ENCODE measurements at regions not wholly inside any gene's neighbourhood (a gene's known extent, or its start where the extent isn't known, plus 50 kb on each side); places are given as distances from the start of the nearest gene placed in this dataset.

GRCh38 chr4:129213692-129214091, 117.7 kb downstream of the C4orf33 start:
- Histone ChIP-seq H3K27ac (ENCODE audit: extremely low read depth, low read depth, low read length) (no peak overlapping the region), H3K9me3 (ENCODE audit: control insufficient read depth, insufficient read depth, low read depth, low read length) (no peaks in the 10 kb centered on the region), H3K4me3 (ENCODE audit: low read depth, low read length) (no peak overlapping the region), H3K36me3 (ENCODE audit: control insufficient read depth in 2 of 2, insufficient read depth in 1 of 2, low read length in 2 of 2) (no peaks in the 10 kb centered on the region), H3K4me1 (ENCODE audit: control insufficient read depth, insufficient read depth, low read length) (no peaks in the 10 kb centered on the region)
- POLR2A ChIA-PET, result no interaction called here
- CTCF ChIA-PET, result no interaction called here
- TF ChIP-seq ZNF488 (tag by site-specific recombination; IDR thresholded peaks at IDR 0.05) (no peak), ZNF549 (tag by site-specific recombination; IDR thresholded peaks at IDR 0.05) (no peak), ZNF621 (tag by site-specific recombination; IDR thresholded peaks at IDR 0.05) (no peak), ZNF239 (tag by site-specific recombination; IDR thresholded peaks at IDR 0.05) (no peak)

GRCh38 chr4:129218360-129218759, 122.4 kb downstream of the C4orf33 start:
- H3K27ac ChIP-seq (ENCODE audit: extremely low read depth, low read depth, low read length), result no peak overlapping the region
- ChIA-PET CTCF (no interaction called here), POLR2A (no interaction called here)
- no peaks in the 10 kb centered on the region for H3K4me1 ChIP-seq (ENCODE audit: control insufficient read depth, insufficient read depth, low read length)
- H3K36me3 ChIP-seq (ENCODE audit: control insufficient read depth in 2 of 2, insufficient read depth in 1 of 2, low read length in 2 of 2), result no peaks in the 10 kb centered on the region
- H3K9me3 ChIP-seq (ENCODE audit: control insufficient read depth, insufficient read depth, low read depth, low read length), result no peaks in the 10 kb centered on the region
- H3K4me3 ChIP-seq (ENCODE audit: low read depth, low read length), result no peak overlapping the region
- TF ChIP-seq ZNF600 (tag by site-specific recombination; IDR thresholded peaks at IDR 0.05) (no peak), ZNF654 (tag by site-specific recombination; IDR thresholded peaks at IDR 0.05; ENCODE audit: low read depth) (peak; percentile 59), CTCF (tag by site-specific recombination; IDR thresholded peaks at IDR 0.05) (0 out of 2 replicates have a peak, but pooled peaks have one; percentile 36), ZNF311 (tag by site-specific recombination; IDR thresholded peaks at IDR 0.05; ENCODE audit: borderline replicate concordance) (no peak), ZNF785 (tag by site-specific recombination; IDR thresholded peaks at IDR 0.05) (no peak), ZNF518A (tag by site-specific recombination; conservative IDR thresholded peaks at IDR 0.05; ENCODE audit: low read depth) (no peak), ZNF138 (tag by site-specific recombination; IDR thresholded peaks at IDR 0.05; ENCODE audit: borderline replicate concordance) (no peak), SCRT2 (tag by site-specific recombination; IDR thresholded peaks at IDR 0.05) (no peak)

- Histone ChIP-seq H3K4me3 (ENCODE audit: low read depth, low read length) (no peak overlapping the region), H3K27ac (ENCODE audit: extremely low read depth, low read depth, low read length) (no peak overlapping the region), H3K36me3 (ENCODE audit: control insufficient read depth in 2 of 2, insufficient read depth in 1 of 2, low read length in 2 of 2) (no peaks in the 10 kb centered on the region), H3K4me1 (ENCODE audit: control insufficient read depth, insufficient read depth, low read length) (no peaks in the 10 kb centered on the region), H3K9me3 (ENCODE audit: control insufficient read depth, insufficient read depth, low read depth, low read length) (no peaks in the 10 kb centered on the region)
- no peak for TF ChIP-seq ZSCAN16 (tag by site-specific recombination; IDR thresholded peaks at IDR 0.05)
- no peak for TF ChIP-seq KLF17 (tag by site-specific recombination; IDR thresholded peaks at IDR 0.05)
- no peak for TF ChIP-seq ZNF2 (tag by site-specific recombination; IDR thresholded peaks at IDR 0.05)
- TF ChIP-seq ZNF423 (tag by site-specific recombination; IDR thresholded peaks at IDR 0.05), result no peak
- TF ChIP-seq ZNF580 (tag by site-specific recombination; IDR thresholded peaks at IDR 0.05), result no peak
- ChIA-PET POLR2A (no interaction called here), CTCF (no interaction called here)
Measured at GRCh38 chr4:129218897-129219296, 122.9 kb downstream of the C4orf33 start.

Measured in HEK293 (cell line).